PC-9 (cell line): ENCODE measurements at regions not wholly inside any gene's neighbourhood (a gene's known extent, or its start where the extent isn't known, plus 50 kb on each side); places are given as distances from the start of the nearest gene placed in this dataset.

Experiments used
- BruUV-seq: library from RNA; stranded (reverse); fragments of 400-500 nt; replicated peaks from 2 replicates; lab custom pipeline; 2021; lab: Mats Ljungman, UMichigan
- CTCF ChIA-PET: fragments of 300-600 bp; sonication (Branson Sonifier 250); formaldehyde crosslinking; loops from one replicate; lab custom pipeline; 2022; ENCODE audit warnings: antibody characterized with exemption; lab: Charles Lee
- POLR2A ChIA-PET: fragments of 300-600 bp; sonication (Branson Sonifier 250); formaldehyde crosslinking; loops from one replicate; lab custom pipeline; 2022; ENCODE audit warnings: antibody characterized with exemption; ENCODE audit not compliant: unreplicated experiment; lab: Charles Lee
- DNase-seq, 2 experiments: peaks; one replicate each; pipeline versions ENCODE4 v3.0.0 to v3.0.0-alpha.2; 2015 to 2022; ENCODE audit warnings: mixed read lengths in 1 of 2
- H2AFZ ChIP-seq: fragments of 200-600 bp; sonication (generic); 2 replicates; pipeline ENCODE4 v1.8.1; 2017; ENCODE audit warnings: antibody characterized with exemption
- H3F3A ChIP-seq: fragments of 200-600 bp; sonication (generic); 2 replicates; pipeline ENCODE4 v1.8.1; 2017; ENCODE audit warnings: antibody characterized with exemption, mild to moderate bottlenecking, low read depth; ENCODE audit not compliant: insufficient read depth
- H3K27ac ChIP-seq: fragments of 200-600 bp; sonication (generic); 2 replicates; pipeline ENCODE4 v1.6.1; 2016; ENCODE audit warnings: mixed run types
- H3K27me3 ChIP-seq: fragments of 200-600 bp; sonication (generic); 2 replicates; pipeline ENCODE4 v1.6.1; 2016; ENCODE audit warnings: low read depth, mixed run types; ENCODE audit not compliant: insufficient read depth
- H3K36me3 ChIP-seq: fragments of 200-600 bp; sonication (generic); 2 replicates; pipeline ENCODE4 v1.6.1; 2016; ENCODE audit warnings: low read depth, mixed run types
- H3K4me1 ChIP-seq: fragments of 200-600 bp; sonication (generic); replicated peaks from 2 replicates; pipeline ENCODE4 v1.6.1; 2016; ENCODE audit warnings: mixed run types; ENCODE audit not compliant: insufficient read depth
- H3K4me2 ChIP-seq: fragments of 200-600 bp; sonication (generic); 2 replicates; pipeline ENCODE4 v1.6.1; 2017; ENCODE audit warnings: mixed run types
- H3K4me3 ChIP-seq: fragments of 200-600 bp; sonication (generic); 2 replicates; pipeline ENCODE4 v1.6.1; 2016; ENCODE audit warnings: mixed run types
- H3K79me2 ChIP-seq: fragments of 200-600 bp; sonication (generic); 2 replicates; pipeline ENCODE4 v1.6.1; 2017; ENCODE audit warnings: low read depth, mixed run types
- H3K9me2 ChIP-seq: fragments of 200-600 bp; sonication (generic); 2 replicates; pipeline ENCODE4 v1.8.1; 2017; ENCODE audit warnings: mild to moderate bottlenecking; ENCODE audit not compliant: insufficient read depth
- H3K9me3 ChIP-seq: fragments of 200-600 bp; sonication (generic); 2 replicates; pipeline ENCODE4 v1.8.1; 2016; ENCODE audit warnings: low read depth; ENCODE audit not compliant: insufficient read depth
- H4K20me1 ChIP-seq: fragments of 200-600 bp; sonication (generic); 2 replicates; pipeline ENCODE4 v1.8.1; 2017; ENCODE audit not compliant: insufficient read depth
- CTCF ChIP-seq: fragments of 200-600 bp; sonication (generic); conservative IDR thresholded peaks from 2 replicates; pipeline ENCODE4 v1.6.1; 2017; ENCODE audit warnings: mixed run types, antibody characterized with exemption, mild to moderate bottlenecking, moderate library complexity
- EZH2 ChIP-seq: fragments of 200-600 bp; sonication (generic); IDR thresholded peaks from 2 replicates; pipeline ENCODE4 v1.8.0; 2017; ENCODE audit warnings: antibody characterized with exemption, low read depth
- intact Hi-C: fragments of 100-400 bp; cut with micrococcal nuclease; formaldehyde crosslinking; loops from one replicate; pipeline ENCODE4 v1.10.0; 2022; ENCODE audit not compliant: unreplicated experiment

- no peaks in the 10 kb centered on the region for H3K9me3 ChIP-seq
- no peaks in the 10 kb centered on the region for H3F3A ChIP-seq
- no peak for TF ChIP-seq CTCF
- intact Hi-C loops, result no loop called here
- H2AFZ ChIP-seq, result no peak overlapping the region
- ChIA-PET CTCF (no interaction called here), POLR2A (no interaction called here)
- no TSS peak for BruUV-seq
- DNase-seq, result no peak
- no peak overlapping the region for H3K4me3 ChIP-seq
- H3K9me2 ChIP-seq, result no peaks in the 10 kb centered on the region
- H3K4me1 ChIP-seq, result no peaks in the 10 kb centered on the region
- no peak overlapping the region for H3K4me2 ChIP-seq
- H3K27ac ChIP-seq, result no peak overlapping the region
- H4K20me1 ChIP-seq, result no peaks in the 10 kb centered on the region
- H3K36me3 ChIP-seq, result no peaks in the 10 kb centered on the region
- H3K27me3 ChIP-seq, result no peaks in the 10 kb centered on the region
- H3K79me2 ChIP-seq, result no peaks in the 10 kb centered on the region
Measured at GRCh38 chr2:143954844-143955243, 565.1 kb downstream of the ZEB2 start.

GRCh38 chr2:143954186-143954585 is 565.7 kb downstream of the ZEB2 start:
- BruUV-seq, result no TSS peak
- Histone ChIP-seq H3K36me3 (no peaks in the 10 kb centered on the region), H3K4me2 (no peak overlapping the region), H2AFZ (no peak overlapping the region), H3K9me3 (no peaks in the 10 kb centered on the region), H3K4me1 (no peaks in the 10 kb centered on the region), H3K9me2 (no peaks in the 10 kb centered on the region), H3K27ac (no peak overlapping the region), H3K4me3 (no peak overlapping the region), H3K79me2 (no peaks in the 10 kb centered on the region), H3K27me3 (no peaks in the 10 kb centered on the region), H3F3A (no peaks in the 10 kb centered on the region), H4K20me1 (no peaks in the 10 kb centered on the region)
- intact Hi-C loops, result no loop called here
- ChIA-PET POLR2A (no interaction called here), CTCF (no interaction called here)
- DNase-seq, result no peak
- no peak for TF ChIP-seq EZH2
- TF ChIP-seq CTCF, result no peak

GRCh38 chr2:143953451-143954030 is 566.4 kb downstream of the ZEB2 start:
- intact Hi-C loops, result no loop called here
- Histone ChIP-seq H3K36me3 (no peaks in the 10 kb centered on the region), H3K79me2 (no peaks in the 10 kb centered on the region), H3K4me1 (no peaks in the 10 kb centered on the region), H4K20me1 (no peaks in the 10 kb centered on the region), H3F3A (no peaks in the 10 kb centered on the region), H3K27me3 (no peaks in the 10 kb centered on the region), H3K9me3 (no peaks in the 10 kb centered on the region), H3K27ac (no peak overlapping the region), H3K4me2 (no peak overlapping the region), H2AFZ (no peak overlapping the region), H3K4me3 (no peak overlapping the region), H3K9me2 (no peaks in the 10 kb centered on the region)
- BruUV-seq, result no TSS peak
- no peak for TF ChIP-seq CTCF
- DNase-seq, result no peak
- CTCF ChIA-PET, result interaction anchor here (0.5 kb wide), 1 partner anchor 367 kb away, joined by 3 read pairs; no protein-coding TSS in a partner anchor
- POLR2A ChIA-PET, result interaction anchor here (0.9 kb wide), 1 partner anchor 121 kb away, joined by 8 read pairs; no protein-coding TSS in a partner anchor
